ENCODE measurements at regions not wholly inside any gene's neighbourhood (a gene's known extent, or its start where the extent isn't known, plus 50 kb on each side); places are given as distances from the start of the nearest gene placed in this dataset.

DNA sequence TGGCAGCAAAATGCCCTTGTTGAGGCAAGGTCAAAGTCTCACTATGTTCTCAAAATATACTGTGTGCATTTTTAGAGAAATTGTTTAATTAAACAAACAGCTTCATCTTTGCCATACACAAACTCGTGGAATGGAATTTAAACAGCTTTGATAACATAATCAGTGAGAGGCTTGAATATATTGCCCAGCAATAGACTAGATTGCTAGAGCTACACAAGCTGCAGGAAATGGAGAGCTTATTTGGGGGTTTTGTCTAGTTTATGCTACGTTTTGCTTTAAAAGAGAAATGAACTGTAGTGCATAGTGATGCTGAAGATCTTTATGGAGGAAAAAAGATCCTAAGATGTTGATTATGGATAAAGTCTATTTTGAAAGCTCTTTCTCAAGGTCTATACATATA is 166.8 kb upstream of the HMCN1 start:
- H2AFZ ChIP-seq (ENCODE audit: low read depth, low read length) = no peak overlapping the region
- no peak overlapping the region for H3K27ac ChIP-seq (ENCODE audit: low read length)
- no peaks in the 10 kb centered on the region for H3K9me3 ChIP-seq (ENCODE audit: insufficient read depth, low read length, severe bottlenecking)
- peaks cover 10% of the 10 kb centered on the region for H3K4me1 ChIP-seq (ENCODE audit: insufficient read depth, low read length)
- H3K27me3 ChIP-seq (ENCODE audit: insufficient read depth, low read length, poor library complexity) = no peaks in the 10 kb centered on the region
- no peaks in the 10 kb centered on the region for H3K36me3 ChIP-seq (ENCODE audit: insufficient read depth, low read length)
- DNase-seq = no peak
- no peaks in the 10 kb centered on the region for H4K20me1 ChIP-seq (ENCODE audit: insufficient read depth, low read length)
- TF ChIP-seq, protein P1, sequence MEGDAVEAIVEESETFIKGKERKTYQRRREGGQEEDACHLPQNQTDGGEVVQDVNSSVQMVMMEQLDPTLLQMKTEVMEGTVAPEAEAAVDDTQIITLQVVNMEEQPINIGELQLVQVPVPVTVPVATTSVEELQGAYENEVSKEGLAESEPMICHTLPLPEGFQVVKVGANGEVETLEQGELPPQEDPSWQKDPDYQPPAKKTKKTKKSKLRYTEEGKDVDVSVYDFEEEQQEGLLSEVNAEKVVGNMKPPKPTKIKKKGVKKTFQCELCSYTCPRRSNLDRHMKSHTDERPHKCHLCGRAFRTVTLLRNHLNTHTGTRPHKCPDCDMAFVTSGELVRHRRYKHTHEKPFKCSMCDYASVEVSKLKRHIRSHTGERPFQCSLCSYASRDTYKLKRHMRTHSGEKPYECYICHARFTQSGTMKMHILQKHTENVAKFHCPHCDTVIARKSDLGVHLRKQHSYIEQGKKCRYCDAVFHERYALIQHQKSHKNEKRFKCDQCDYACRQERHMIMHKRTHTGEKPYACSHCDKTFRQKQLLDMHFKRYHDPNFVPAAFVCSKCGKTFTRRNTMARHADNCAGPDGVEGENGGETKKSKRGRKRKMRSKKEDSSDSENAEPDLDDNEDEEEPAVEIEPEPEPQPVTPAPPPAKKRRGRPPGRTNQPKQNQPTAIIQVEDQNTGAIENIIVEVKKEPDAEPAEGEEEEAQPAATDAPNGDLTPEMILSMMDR (IDR thresholded peaks at IDR 0.05; ENCODE audit: borderline replicate concordance, extremely low read depth, low read length, poor library complexity, severe bottlenecking) = no peak
- no peak for TF ChIP-seq EZH2 (IDR thresholded peaks at IDR 0.05; ENCODE audit: borderline replicate concordance, low read depth, low read length, severe bottlenecking)
- no peak overlapping the region for H3K4me2 ChIP-seq (ENCODE audit: insufficient read depth, low read length)
- H3K9ac ChIP-seq (ENCODE audit: low read depth, low read length) = no peak overlapping the region
- H3K4me3 ChIP-seq (ENCODE audit: low read depth in 1 of 2, low read length in 2 of 2) = no peak overlapping the region
- H3K79me2 ChIP-seq (ENCODE audit: insufficient read depth, low read length) = no peaks in the 10 kb centered on the region
- no peak for ATAC-seq (ENCODE audit: insufficient read depth, low read depth)

DNA sequence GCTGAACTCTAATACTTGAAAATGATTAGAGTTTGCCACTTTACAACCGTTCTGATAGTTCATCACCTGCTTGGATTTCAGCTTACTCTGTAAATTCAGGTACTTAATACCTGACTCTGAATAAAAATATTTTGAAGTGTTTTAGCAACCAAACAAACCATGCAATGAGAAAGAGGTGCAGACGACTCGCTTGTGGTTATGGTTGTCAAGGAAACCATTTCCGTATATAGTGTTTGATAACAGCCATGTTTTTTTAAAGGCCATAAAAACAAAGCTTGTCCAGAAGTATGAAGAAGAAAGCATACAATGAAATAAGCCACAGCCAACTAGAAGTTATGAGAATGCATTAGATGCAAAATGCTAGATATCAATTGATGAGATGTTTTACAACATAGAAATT is 167.2 kb upstream of the HMCN1 start:
- Histone ChIP-seq H3K4me2 (ENCODE audit: insufficient read depth, low read length) (no peak overlapping the region), H3K9me3 (ENCODE audit: insufficient read depth, low read length, severe bottlenecking) (no peaks in the 10 kb centered on the region), H3K4me3 (ENCODE audit: low read depth in 1 of 2, low read length in 2 of 2) (no peak overlapping the region), H3K79me2 (ENCODE audit: insufficient read depth, low read length) (no peaks in the 10 kb centered on the region), H3K36me3 (ENCODE audit: insufficient read depth, low read length) (no peaks in the 10 kb centered on the region), H2AFZ (ENCODE audit: low read depth, low read length) (no peak overlapping the region), H3K27me3 (ENCODE audit: insufficient read depth, low read length, poor library complexity) (no peaks in the 10 kb centered on the region), H3K9ac (ENCODE audit: low read depth, low read length) (no peak overlapping the region), H3K4me1 (ENCODE audit: insufficient read depth, low read length) (peaks cover 10% of the 10 kb centered on the region), H4K20me1 (ENCODE audit: insufficient read depth, low read length) (no peaks in the 10 kb centered on the region), H3K27ac (ENCODE audit: low read length) (no peak overlapping the region)
- DNase-seq (no peak), ATAC-seq (ENCODE audit: insufficient read depth, low read depth) (peak; percentile 87)
- TF ChIP-seq EZH2 (IDR thresholded peaks at IDR 0.05; ENCODE audit: borderline replicate concordance, low read depth, low read length, severe bottlenecking) = no peak
- TF ChIP-seq, protein P1 (IDR thresholded peaks at IDR 0.05; ENCODE audit: borderline replicate concordance, extremely low read depth, low read length, poor library complexity, severe bottlenecking) = no peak

- Histone ChIP-seq H2AFZ (ENCODE audit: low read depth, low read length) (no peak overlapping the region), H3K4me3 (ENCODE audit: low read depth in 1 of 2, low read length in 2 of 2) (no peak overlapping the region), H3K79me2 (ENCODE audit: insufficient read depth, low read length) (no peaks in the 10 kb centered on the region), H3K36me3 (ENCODE audit: insufficient read depth, low read length) (no peaks in the 10 kb centered on the region), H3K9me3 (ENCODE audit: insufficient read depth, low read length, severe bottlenecking) (no peaks in the 10 kb centered on the region), H4K20me1 (ENCODE audit: insufficient read depth, low read length) (no peaks in the 10 kb centered on the region), H3K27ac (ENCODE audit: low read length) (no peak overlapping the region), H3K9ac (ENCODE audit: low read depth, low read length) (no peak overlapping the region), H3K4me1 (ENCODE audit: insufficient read depth, low read length) (peaks cover 15% of the 10 kb centered on the region), H3K27me3 (ENCODE audit: insufficient read depth, low read length, poor library complexity) (no peaks in the 10 kb centered on the region), H3K4me2 (ENCODE audit: insufficient read depth, low read length) (no peak overlapping the region)
- DNase-seq (no peak), ATAC-seq (ENCODE audit: insufficient read depth, low read depth) (no peak)
- no peak for TF ChIP-seq EZH2 (IDR thresholded peaks at IDR 0.05; ENCODE audit: borderline replicate concordance, low read depth, low read length, severe bottlenecking)
- TF ChIP-seq, protein P1 (IDR thresholded peaks at IDR 0.05; ENCODE audit: borderline replicate concordance, extremely low read depth, low read length, poor library complexity, severe bottlenecking) = no peak
These were observed 168.9 kb upstream of the HMCN1 start for GRCh38 chr1:185565302-185565701.

DNA sequence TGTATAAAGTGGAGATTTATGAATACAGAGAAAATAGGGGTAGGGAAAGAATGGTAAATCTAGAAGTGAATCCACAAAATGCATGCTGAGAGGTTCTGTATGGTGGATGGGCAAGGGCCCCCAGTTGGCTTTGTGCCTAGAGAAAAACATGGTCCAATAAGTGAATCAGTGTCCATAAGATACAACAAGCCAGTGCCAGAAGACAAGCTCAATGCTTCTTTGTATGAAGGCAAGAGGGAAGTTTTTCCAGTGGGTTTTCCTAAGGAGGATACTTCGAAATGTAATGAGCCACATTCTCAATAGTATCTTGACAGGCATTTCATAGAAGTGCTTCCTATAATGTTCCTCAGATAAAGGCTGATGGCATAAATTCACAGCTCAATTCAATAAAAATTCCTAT is 169.4 kb upstream of the HMCN1 start:
- no peaks in the 10 kb centered on the region for H3K9me3 ChIP-seq (ENCODE audit: insufficient read depth, low read length, severe bottlenecking)
- no peaks in the 10 kb centered on the region for H3K79me2 ChIP-seq (ENCODE audit: insufficient read depth, low read length)
- no peak overlapping the region for H3K4me2 ChIP-seq (ENCODE audit: insufficient read depth, low read length)
- no peaks in the 10 kb centered on the region for H3K36me3 ChIP-seq (ENCODE audit: insufficient read depth, low read length)
- TF ChIP-seq, protein P1 (IDR thresholded peaks at IDR 0.05; ENCODE audit: borderline replicate concordance, extremely low read depth, low read length, poor library complexity, severe bottlenecking) = no peak
- TF ChIP-seq EZH2 (IDR thresholded peaks at IDR 0.05; ENCODE audit: borderline replicate concordance, low read depth, low read length, severe bottlenecking) = no peak
- no peak overlapping the region for H3K9ac ChIP-seq (ENCODE audit: low read depth, low read length)
- no peaks in the 10 kb centered on the region for H4K20me1 ChIP-seq (ENCODE audit: insufficient read depth, low read length)
- ATAC-seq (ENCODE audit: insufficient read depth, low read depth) = no peak
- peaks cover 20% of the 10 kb centered on the region for H3K4me1 ChIP-seq (ENCODE audit: insufficient read depth, low read length)
- DNase-seq = no peak
- H3K27ac ChIP-seq (ENCODE audit: low read length) = no peak overlapping the region
- no peak overlapping the region for H3K4me3 ChIP-seq (ENCODE audit: low read depth in 1 of 2, low read length in 2 of 2)
- no peaks in the 10 kb centered on the region for H3K27me3 ChIP-seq (ENCODE audit: insufficient read depth, low read length, poor library complexity)
- H2AFZ ChIP-seq (ENCODE audit: low read depth, low read length) = no peak overlapping the region
